Gastroesophageal sphincter (tissue), 4 donors: ENCODE measurements at regions not wholly inside any gene's neighbourhood (a gene's known extent, or its start where the extent isn't known, plus 50 kb on each side); places are given as distances from the start of the nearest gene placed in this dataset.

ENCODE experiments used
- ATAC-seq: fragments of 150-250 bp; one replicate; pipeline ENCODE4 v1.9.1; 2016; ENCODE audit warnings: mild to moderate bottlenecking, moderate library complexity
- H3K27ac ChIP-seq, 4 donors: fragments of 200-600 bp; sonication (generic) in 3 of 4; 1 replicate in 3 of 4; 2 replicates in 1 of 4; pipeline ENCODE4 v1.5.1; 2016 to 2019
- H3K27me3 ChIP-seq: fragments of 200-600 bp; sonication (generic); one replicate; pipeline ENCODE4 v1.5.1; 2019
- H3K36me3 ChIP-seq, 2 donors: fragments of 200-600 bp; sonication (generic); one replicate each; pipeline ENCODE4 v1.5.1; 2019; ENCODE audit warnings: control low read depth in 1 of 2
- H3K4me1 ChIP-seq, 3 donors: fragments of 200-600 bp; sonication (generic); 1 replicate in 2 of 3; 2 replicates in 1 of 3; pipeline ENCODE4 v1.5.1; 2016 to 2019; ENCODE audit warnings: control low read depth in 2 of 3
- H3K4me3 ChIP-seq, 2 donors: fragments of 200-600 bp; sonication (generic); one replicate each; pipeline ENCODE4 v1.5.1; 2019; ENCODE audit warnings: mild to moderate bottlenecking in 1 of 2, moderate library complexity in 1 of 2
- H3K9me3 ChIP-seq, 3 donors: fragments of 200-600 bp; sonication (generic); one replicate each; pipeline ENCODE4 v1.5.1; 2017 to 2019; ENCODE audit warnings: control low read depth in 2 of 3
- CTCF ChIP-seq, 4 experiments: fragments of 200-600 bp in 2 of 4; fragments of 450-650 bp in 2 of 4; sonication (generic) in 1 of 4; IDR thresholded peaks; one replicate each; pipeline ENCODE4 v1.5.1; 2017 to 2019; ENCODE audit warnings: antibody characterized with exemption in 4 of 4, mild to moderate bottlenecking in 2 of 4, moderate library complexity in 2 of 4
- EP300 ChIP-seq: sonication (generic); formaldehyde crosslinking; IDR thresholded peaks from one replicate; pipeline ENCODE4 v1.6.1; 2017; ENCODE audit warnings: antibody characterized with exemption, mild to moderate bottlenecking
- POLR2A ChIP-seq, 2 donors: fragments of 450-650 bp; IDR thresholded peaks; one replicate each; pipeline ENCODE4 v1.6.1; 2017; ENCODE audit warnings: antibody characterized with exemption in 2 of 2, mild to moderate bottlenecking in 2 of 2, moderate library complexity in 1 of 2
- POLR2AphosphoS5 ChIP-seq: sonication (generic); formaldehyde crosslinking; IDR thresholded peaks from one replicate; pipeline ENCODE4 v1.6.1; 2017; ENCODE audit warnings: antibody characterized with exemption
- WGBS, 2 donors: methylation state at CpG; one replicate each; pipeline ENCODE4 v1.1.5; 2018; ENCODE audit warnings: low coverage in 1 of 2; 5-methylcytosine and 5-hydroxymethylcytosine counted together

DNA sequence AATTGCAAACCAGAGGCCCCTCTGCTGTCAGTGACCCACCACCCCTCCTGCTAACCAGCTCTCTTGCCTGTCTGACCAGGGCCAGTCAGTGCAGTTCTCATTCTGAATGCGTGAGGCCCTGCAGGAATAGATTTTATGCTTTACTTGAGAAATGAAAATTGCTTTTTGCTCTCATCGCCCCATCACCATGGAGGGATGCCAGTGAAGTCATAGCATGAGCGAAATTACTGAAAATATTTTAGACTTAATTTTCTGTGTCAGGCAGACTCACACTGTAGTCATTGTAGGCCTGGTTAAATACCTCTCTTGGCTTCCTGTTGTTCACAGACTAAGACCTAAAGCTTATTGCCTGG lies 490.5 kb upstream of the CDH5 start:
- H3K27ac ChIP-seq: no peak overlapping the region
- WGBS, 2 donors: 72 to 84% methylated on average over 2 to 3 of the region's 3 CpGs
- no peaks in the 10 kb centered on the region for H3K36me3 ChIP-seq
- no peak overlapping the region for H3K4me3 ChIP-seq
- TF ChIP-seq POLR2AphosphoS5 (no peak), POLR2A (IDR thresholded peaks at IDR 0.05) (no peak), EP300 (no peak), CTCF (IDR thresholded peaks at IDR 0.05) (no peak)
- no peaks in the 10 kb centered on the region for H3K4me1 ChIP-seq
- peaks cover under 1% of the 10 kb centered on the region for H3K27me3 ChIP-seq
- no peak for ATAC-seq
- H3K9me3 ChIP-seq: peaks cover 0 to 2% (median 0%) of the 10 kb centered on the region in 3 donors

- 70 to 78% methylated on average over 4 to 6 of the region's 6 CpGs for WGBS, 2 donors
- no peaks in the 10 kb centered on the region for H3K27me3 ChIP-seq
- H3K36me3 ChIP-seq: no peaks in the 10 kb centered on the region
- H3K4me3 ChIP-seq: no peak overlapping the region
- no peak overlapping the region for H3K27ac ChIP-seq
- no peaks in the 10 kb centered on the region for H3K9me3 ChIP-seq
- TF ChIP-seq POLR2A (IDR thresholded peaks at IDR 0.05): no peak
- no peak for TF ChIP-seq POLR2AphosphoS5
- TF ChIP-seq EP300: no peak
- no peak for TF ChIP-seq CTCF (IDR thresholded peaks at IDR 0.05)
- ATAC-seq: no peak
- no peaks in the 10 kb centered on the region for H3K4me1 ChIP-seq
These were observed 491.0 kb upstream of the CDH5 start for GRCh38 chr16:65875381-65876055.

- H3K27me3 ChIP-seq: no peaks in the 10 kb centered on the region
- no peaks in the 10 kb centered on the region for H3K4me1 ChIP-seq
- TF ChIP-seq POLR2A (IDR thresholded peaks at IDR 0.05): no peak
- no peak for TF ChIP-seq EP300
- no peak for TF ChIP-seq POLR2AphosphoS5
- no peak for TF ChIP-seq CTCF (IDR thresholded peaks at IDR 0.05)
- H3K9me3 ChIP-seq: no peaks in the 10 kb centered on the region
- H3K4me3 ChIP-seq: no peak overlapping the region
- no peaks in the 10 kb centered on the region for H3K36me3 ChIP-seq
- no peak for ATAC-seq
- WGBS, 2 donors: 73 to 93% methylated on average over 3 to 4 of the region's 4 CpGs
- H3K27ac ChIP-seq: no peak overlapping the region
These were observed 497.2 kb upstream of the CDH5 start for GRCh38 chr16:65869261-65869660.

DNA sequence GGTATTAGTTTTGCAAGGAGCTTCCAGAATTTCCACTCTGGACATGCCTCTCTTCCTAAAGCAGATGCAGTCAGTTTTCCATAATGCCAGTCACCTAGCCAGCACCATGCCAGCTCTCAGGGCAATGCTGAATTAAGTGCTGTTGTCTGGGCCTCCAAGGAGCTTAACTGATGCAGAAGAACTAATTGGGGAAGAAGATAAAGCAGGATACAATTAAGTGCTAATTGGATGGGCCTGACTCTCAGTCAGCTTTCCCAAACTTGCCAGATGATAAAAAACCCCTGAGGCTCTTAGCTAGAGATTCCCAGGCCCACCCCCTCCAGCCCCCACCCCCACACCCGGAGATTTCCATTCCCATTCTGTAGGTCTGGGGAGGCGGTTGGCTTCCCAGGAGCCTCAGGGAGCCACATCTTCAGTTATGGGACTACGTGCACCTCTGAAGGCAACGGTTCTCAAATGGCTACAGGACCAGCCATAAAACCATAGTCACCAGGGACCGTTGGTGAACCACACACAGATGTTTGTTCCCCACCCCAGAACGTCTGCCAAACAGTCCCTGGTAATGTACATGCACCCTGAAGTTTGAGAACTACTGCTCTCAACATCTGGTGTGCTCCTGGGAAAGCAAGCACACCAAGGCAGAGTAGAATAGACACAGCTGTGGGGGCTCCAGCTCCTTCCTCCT lies 499.1 kb upstream of the CDH5 start:
- no peak overlapping the region for H3K4me3 ChIP-seq
- no peak for TF ChIP-seq CTCF (IDR thresholded peaks at IDR 0.05)
- TF ChIP-seq EP300: no peak
- TF ChIP-seq POLR2A (IDR thresholded peaks at IDR 0.05): no peak
- TF ChIP-seq POLR2AphosphoS5: no peak
- 68 to 80% methylated on average over 1 to 4 of the region's 6 CpGs for WGBS, 2 donors
- no peak for ATAC-seq
- H3K27ac ChIP-seq: no peak overlapping the region
- H3K27me3 ChIP-seq: no peaks in the 10 kb centered on the region
- no peaks in the 10 kb centered on the region for H3K36me3 ChIP-seq
- H3K4me1 ChIP-seq: no peaks in the 10 kb centered on the region
- no peaks in the 10 kb centered on the region for H3K9me3 ChIP-seq

DNA sequence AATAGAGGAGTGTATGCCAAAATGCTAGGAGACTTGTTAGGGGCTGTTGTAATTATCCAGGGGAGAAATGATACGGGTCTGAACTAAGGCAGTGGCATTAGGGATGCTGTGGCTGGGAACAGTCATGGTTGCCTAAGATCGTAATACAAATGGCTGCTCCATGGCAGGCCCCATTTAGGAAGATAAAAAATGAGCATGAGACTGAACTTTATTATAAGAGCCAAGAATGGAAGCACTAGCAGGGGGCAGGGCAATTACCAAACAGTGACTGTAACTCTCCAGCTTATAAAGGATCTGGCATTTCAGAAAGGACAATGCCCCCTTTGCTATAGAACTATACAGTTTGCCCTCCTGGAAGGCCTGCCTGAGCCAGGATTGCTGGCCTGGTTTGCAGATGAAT lies 503.3 kb upstream of the CDH5 start:
- H3K27ac ChIP-seq: no peak overlapping the region
- H3K9me3 ChIP-seq: no peaks in the 10 kb centered on the region
- no peak overlapping the region for H3K4me3 ChIP-seq
- WGBS, 2 donors: 63 to 100% methylated on average over 2 of the region's 2 CpGs
- TF ChIP-seq POLR2A (IDR thresholded peaks at IDR 0.05) (no peak), CTCF (IDR thresholded peaks at IDR 0.05) (no peak), EP300 (no peak), POLR2AphosphoS5 (no peak)
- H3K36me3 ChIP-seq: no peaks in the 10 kb centered on the region
- no peaks in the 10 kb centered on the region for H3K27me3 ChIP-seq
- no peaks in the 10 kb centered on the region for H3K4me1 ChIP-seq
- ATAC-seq: no peak
